OCI-LY7 (cell line): ENCODE measurements at regions not wholly inside any gene's neighbourhood (a gene's known extent, or its start where the extent isn't known, plus 50 kb on each side); places are given as distances from the start of the nearest gene placed in this dataset.
A peak's percentile ranks its signal among the peaks of the same experiment; 100 is the strongest.
"Not testable (repeated sequence)": the region's sequence is repeated elsewhere in the genome, so short reads cannot be mapped to it uniquely, and the experiment has no call there.

Experiments used
- BruUV-seq: library from RNA; stranded (reverse); fragments of 400-500 nt; replicated peaks from 2 replicates; lab custom pipeline; 2021; lab: Mats Ljungman, UMichigan
- CTCF ChIA-PET: fragments of 300-600 bp; sonication (Branson Sonifier 250); formaldehyde crosslinking; loops from one replicate; lab custom pipeline; 2022; ENCODE audit warnings: antibody characterized with exemption; ENCODE audit not compliant: unreplicated experiment; lab: Charles Lee
- POLR2A ChIA-PET: fragments of 300-600 bp; sonication (Branson Sonifier 250); formaldehyde crosslinking; loops from one replicate; lab custom pipeline; 2022; ENCODE audit warnings: antibody characterized with exemption; lab: Charles Lee
- DNase-seq: peaks from one replicate; pipeline ENCODE4 v3.0.0-alpha.2; 2015; ENCODE audit warnings: low spot score
- H2AFZ ChIP-seq: fragments of 200-600 bp; sonication (generic), shearing (Covaris generic); 2 replicates; pipeline ENCODE4 v1.6.1; 2014; ENCODE audit warnings: mild to moderate bottlenecking, antibody characterized with exemption, low read length, moderate library complexity
- H3K27ac ChIP-seq: fragments of 200-600 bp; sonication (generic); 2 replicates; pipeline ENCODE4 v1.5.1; 2014; ENCODE audit warnings: mixed run types, low read depth, mild to moderate bottlenecking, moderate library complexity, low read length, inconsistent platforms; ENCODE audit not compliant: poor library complexity, severe bottlenecking
- H3K36me3 ChIP-seq: fragments of 200-600 bp; sonication (generic); 2 replicates; pipeline ENCODE4 v1.6.1; 2014; ENCODE audit warnings: mild to moderate bottlenecking, antibody characterized with exemption, low read length, moderate library complexity, mixed read lengths; ENCODE audit not compliant: insufficient read depth
- H3K4me1 ChIP-seq: fragments of 200-600 bp; sonication (generic); 2 replicates; pipeline ENCODE4 v1.5.1; 2014; ENCODE audit warnings: mild to moderate bottlenecking, low read length; ENCODE audit not compliant: insufficient read depth, poor library complexity, severe bottlenecking
- H3K4me2 ChIP-seq: fragments of 200-600 bp; sonication (generic); 2 replicates; pipeline ENCODE4 v1.6.1; 2014; ENCODE audit warnings: mild to moderate bottlenecking, low read length
- H3K4me3 ChIP-seq: fragments of 200-600 bp; sonication (generic); 2 replicates; pipeline ENCODE4 v1.5.1; 2014; ENCODE audit warnings: mild to moderate bottlenecking, low read depth, low read length; ENCODE audit not compliant: poor library complexity, severe bottlenecking
- H3K79me2 ChIP-seq: fragments of 200-600 bp; sonication (generic); 2 replicates; pipeline ENCODE4 v1.6.1; 2016; ENCODE audit warnings: low read depth, mild to moderate bottlenecking, low read length, moderate library complexity, mixed read lengths; ENCODE audit not compliant: insufficient read depth
- H3K9me2 ChIP-seq: fragments of 200-600 bp; sonication (generic); 2 replicates; pipeline ENCODE4 v1.6.1; 2016; ENCODE audit warnings: mild to moderate bottlenecking, low read length, mixed read lengths; ENCODE audit not compliant: insufficient read depth
- H3K9me3 ChIP-seq: fragments of 200-600 bp; sonication (generic); 2 replicates; pipeline ENCODE4 v1.6.1; 2014; ENCODE audit warnings: mild to moderate bottlenecking, mixed run types, low read length, mixed read lengths
- H4K20me1 ChIP-seq: fragments of 200-600 bp; sonication (generic); 2 replicates; pipeline ENCODE4 v1.6.1; 2014; ENCODE audit warnings: mild to moderate bottlenecking, antibody characterized with exemption, low read length, moderate library complexity, mixed read lengths; ENCODE audit not compliant: insufficient read depth
- EZH2phosphoT487 ChIP-seq: fragments of 200-600 bp; sonication (generic); IDR thresholded peaks from 2 replicates; pipeline ENCODE4 v1.6.1; 2018; ENCODE audit warnings: low read depth, borderline replicate concordance, mild to moderate bottlenecking, mixed run types, antibody characterized with exemption, low read length, moderate library complexity, mixed read lengths
- intact Hi-C: fragments of 100-400 bp; cut with micrococcal nuclease; formaldehyde crosslinking; loops from one replicate; pipeline ENCODE4 v1.10.0; 2022; ENCODE audit not compliant: unreplicated experiment
- TF ChIP-seq, protein P1 (sequence below): fragments of 200-600 bp; sonication (generic); conservative IDR thresholded peaks from 2 replicates; pipeline ENCODE4 v1.5.1; 2014; ENCODE audit warnings: mild to moderate bottlenecking, antibody characterized with exemption, low read length, moderate library complexity, mixed read lengths

DNA sequence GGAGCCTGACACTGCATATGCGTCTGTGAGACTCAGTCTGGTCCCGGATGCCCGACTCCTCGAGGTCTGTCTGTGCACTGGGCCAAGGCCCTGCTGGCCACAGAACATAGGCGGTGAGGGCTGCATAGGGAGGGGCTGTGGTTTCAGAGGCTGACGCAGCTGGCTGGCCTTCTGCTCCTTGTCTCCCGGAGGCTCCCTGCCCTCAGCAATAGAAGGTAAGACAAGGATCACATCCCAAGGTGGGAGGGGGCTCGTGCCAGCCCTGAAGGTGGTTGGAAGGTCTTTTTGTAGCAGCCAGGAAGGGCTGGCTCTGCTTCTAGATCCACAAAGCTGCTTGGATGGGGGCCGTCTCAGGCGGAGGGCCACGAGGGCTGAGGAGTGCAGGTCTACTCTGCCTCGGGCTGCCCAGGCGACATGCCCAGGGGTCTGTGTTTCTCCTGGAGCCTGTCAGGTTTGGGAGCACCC lies 239.8 kb upstream of the SULF2 start:
- Histone ChIP-seq H3K4me2 (peak overlapping the region; percentile 47), H2AFZ (peak overlapping the region; percentile 94), H3K4me3 (peak overlapping the region; percentile 27), H4K20me1 (no peaks in the 10 kb centered on the region), H3K27ac (no peak overlapping the region), H3K79me2 (no peaks in the 10 kb centered on the region), H3K4me1 (peaks cover 40% of the 10 kb centered on the region), H3K9me2 (no peaks in the 10 kb centered on the region), H3K9me3 (peaks cover 7% of the 10 kb centered on the region; the same call in 1 of the 2 replicates), H3K36me3 (no peaks in the 10 kb centered on the region; the same call in 1 of the 2 replicates)
- BruUV-seq: no TSS peak
- intact Hi-C loops: loop anchor here (2.0 kb wide), 1 partner anchor 22 kb away; no protein-coding TSS in a partner anchor
- ChIA-PET POLR2A (no interaction called here), CTCF (no interaction called here)
- DNase-seq: peak; percentile 15
- TF ChIP-seq, protein P1, sequence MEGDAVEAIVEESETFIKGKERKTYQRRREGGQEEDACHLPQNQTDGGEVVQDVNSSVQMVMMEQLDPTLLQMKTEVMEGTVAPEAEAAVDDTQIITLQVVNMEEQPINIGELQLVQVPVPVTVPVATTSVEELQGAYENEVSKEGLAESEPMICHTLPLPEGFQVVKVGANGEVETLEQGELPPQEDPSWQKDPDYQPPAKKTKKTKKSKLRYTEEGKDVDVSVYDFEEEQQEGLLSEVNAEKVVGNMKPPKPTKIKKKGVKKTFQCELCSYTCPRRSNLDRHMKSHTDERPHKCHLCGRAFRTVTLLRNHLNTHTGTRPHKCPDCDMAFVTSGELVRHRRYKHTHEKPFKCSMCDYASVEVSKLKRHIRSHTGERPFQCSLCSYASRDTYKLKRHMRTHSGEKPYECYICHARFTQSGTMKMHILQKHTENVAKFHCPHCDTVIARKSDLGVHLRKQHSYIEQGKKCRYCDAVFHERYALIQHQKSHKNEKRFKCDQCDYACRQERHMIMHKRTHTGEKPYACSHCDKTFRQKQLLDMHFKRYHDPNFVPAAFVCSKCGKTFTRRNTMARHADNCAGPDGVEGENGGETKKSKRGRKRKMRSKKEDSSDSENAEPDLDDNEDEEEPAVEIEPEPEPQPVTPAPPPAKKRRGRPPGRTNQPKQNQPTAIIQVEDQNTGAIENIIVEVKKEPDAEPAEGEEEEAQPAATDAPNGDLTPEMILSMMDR: no peak
- TF ChIP-seq EZH2phosphoT487: no peak

DNA sequence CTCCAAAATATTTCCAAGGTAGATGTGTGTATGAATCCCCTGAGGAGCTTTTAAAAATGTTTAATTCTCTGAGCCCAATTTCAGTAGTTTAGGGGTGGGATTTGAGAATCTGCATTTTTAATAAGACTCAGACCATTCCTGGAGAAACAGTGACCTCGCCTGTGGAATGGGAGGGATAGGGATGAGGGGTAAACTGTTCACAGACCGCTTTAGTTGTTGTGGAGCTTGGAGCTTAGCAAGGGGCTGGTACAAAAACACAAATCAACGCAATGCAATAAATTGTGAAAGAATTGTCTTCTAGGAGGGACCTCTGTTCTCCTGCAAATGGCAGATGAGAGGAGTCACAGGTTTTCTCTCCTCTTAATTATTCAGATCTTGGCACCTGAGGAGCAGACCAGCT lies 239.3 kb upstream of the SULF2 start:
- Histone ChIP-seq H3K4me3 (no peak overlapping the region), H3K79me2 (no peaks in the 10 kb centered on the region), H2AFZ (peak overlapping the region; percentile 94), H3K27ac (no peak overlapping the region), H3K9me3 (peaks cover 7% of the 10 kb centered on the region; the same call in 1 of the 2 replicates), H4K20me1 (no peaks in the 10 kb centered on the region), H3K4me1 (peaks cover 40% of the 10 kb centered on the region), H3K4me2 (0 out of 2 replicates have a peak overlapping the region, but pooled peaks have one; percentile 47), H3K36me3 (no peaks in the 10 kb centered on the region; the same call in 1 of the 2 replicates), H3K9me2 (no peaks in the 10 kb centered on the region)
- CTCF ChIA-PET: no interaction called here
- BruUV-seq: no TSS peak
- intact Hi-C loops: loop anchor here (2.0 kb wide), 1 partner anchor 22 kb away; no protein-coding TSS in a partner anchor
- TF ChIP-seq, protein P1: 0 out of 2 replicates have a peak, but pooled peaks have one; percentile 11
- TF ChIP-seq EZH2phosphoT487: no peak
- no peak for DNase-seq
- POLR2A ChIA-PET: no interaction called here

- H3K4me3 ChIP-seq, DNase-seq, POLR2A ChIA-PET, H2AFZ ChIP-seq, intact Hi-C loops, H3K4me2 ChIP-seq, H3K79me2 ChIP-seq, BruUV-seq, H3K36me3 ChIP-seq, H3K9me2 ChIP-seq, H4K20me1 ChIP-seq, CTCF ChIA-PET, H3K27ac ChIP-seq: not testable (repeated sequence)
- Histone ChIP-seq H3K9me3 (peaks cover 22% of the 10 kb centered on the region; the same call in 1 of the 2 replicates), H3K4me1 (peaks cover 21% of the 10 kb centered on the region)
These were observed 235.4 kb upstream of the SULF2 start for GRCh38 chr20:48020696-48021095.
